ENCODE measurements at regions not wholly inside any gene's neighbourhood (a gene's known extent, or its start where the extent isn't known, plus 50 kb on each side); places are given as distances from the start of the nearest gene placed in this dataset.

GRCh38 chr7:80047856-80048459 is 86.7 kb upstream of the GNAI1 start:
- H3K9me3 Mint-ChIP-seq, result peaks cover 9% of the 10 kb centered on the region
- H3K36me3 Mint-ChIP-seq (ENCODE audit: low read depth), result no peaks in the 10 kb centered on the region
- no peaks in the 10 kb centered on the region for H3K27me3 Mint-ChIP-seq
- POLR2A ChIA-PET, result no interaction called here
- intact Hi-C loops (cut with micrococcal nuclease), result no loop called here
- DNase-seq (no peak), ATAC-seq (no peak)
- H3K4me3 Mint-ChIP-seq, result no peak overlapping the region
- H3K27ac Mint-ChIP-seq, result no peak overlapping the region
- CTCF ChIA-PET, result interaction anchor here (1.0 to 1.2 kb wide), 2 partner anchors 11 to 14 kb away, joined by 3 to 4 read pairs; no protein-coding TSS in a partner anchor
- TF ChIP-seq CTCF (IDR thresholded peaks at IDR 0.05), result peak; percentile 14
- no peaks in the 10 kb centered on the region for H3K4me1 Mint-ChIP-seq (ENCODE audit: low read depth)

DNA sequence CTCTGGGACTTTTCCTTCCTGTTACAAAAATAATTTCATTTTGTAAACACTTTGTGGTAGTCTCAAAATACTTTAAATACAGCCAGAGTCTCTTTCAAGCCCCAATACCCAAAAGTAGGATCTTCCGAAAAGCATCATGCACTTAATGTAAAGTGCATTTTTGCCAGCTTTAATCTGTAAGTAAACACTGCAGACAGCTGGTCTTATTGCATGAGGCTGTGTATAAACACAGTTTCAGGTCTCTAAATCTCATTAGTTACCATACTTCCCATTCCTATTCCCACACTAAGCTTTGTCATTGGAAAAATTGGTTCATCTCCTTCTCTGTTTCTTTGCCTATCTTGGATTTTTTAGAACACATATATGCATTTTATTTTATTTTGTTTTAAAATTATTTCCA is 87.6 kb upstream of the GNAI1 start:
- ATAC-seq (no peak), DNase-seq (no peak)
- H3K4me3 Mint-ChIP-seq, result no peak overlapping the region
- POLR2A ChIA-PET, result no interaction called here
- no peaks in the 10 kb centered on the region for H3K27me3 Mint-ChIP-seq
- intact Hi-C loops (cut with micrococcal nuclease), result no loop called here
- CTCF ChIA-PET, result interaction anchor here (0.6 to 1.4 kb wide), 5 partner anchors 13 to 775 kb away, joined by 3 read pairs; no protein-coding TSS in a partner anchor
- H3K27ac Mint-ChIP-seq, result no peak overlapping the region
- no peaks in the 10 kb centered on the region for H3K36me3 Mint-ChIP-seq (ENCODE audit: low read depth)
- H3K9me3 Mint-ChIP-seq, result peaks cover 9% of the 10 kb centered on the region
- no peaks in the 10 kb centered on the region for H3K4me1 Mint-ChIP-seq (ENCODE audit: low read depth)
- no peak for TF ChIP-seq CTCF (IDR thresholded peaks at IDR 0.05)

DNA sequence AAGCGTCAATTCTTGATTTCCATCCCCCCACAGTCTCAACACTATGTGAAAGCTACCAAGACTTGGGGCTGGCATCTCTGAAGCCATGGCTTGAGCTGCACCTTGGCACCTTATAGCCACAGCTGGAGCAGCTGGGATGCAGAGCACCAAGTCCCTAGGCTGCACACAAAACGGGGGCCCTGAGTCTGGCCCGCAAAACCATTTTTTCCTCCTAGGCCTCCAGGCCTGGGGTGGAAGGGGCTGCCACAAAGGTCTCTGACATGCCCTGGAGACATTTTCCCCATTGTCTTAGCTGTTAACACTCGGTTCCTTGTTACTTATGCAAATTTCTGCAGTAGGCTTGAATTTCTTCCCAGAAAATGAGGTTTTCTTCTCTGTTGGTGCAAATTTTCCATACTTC is 89.8 kb upstream of the GNAI1 start:
- POLR2A ChIA-PET, result no interaction called here
- no peak for TF ChIP-seq CTCF (IDR thresholded peaks at IDR 0.05)
- Mint-ChIP-seq H3K27ac (no peak overlapping the region), H3K36me3 (ENCODE audit: low read depth) (no peaks in the 10 kb centered on the region), H3K27me3 (no peaks in the 10 kb centered on the region), H3K4me3 (no peak overlapping the region), H3K4me1 (ENCODE audit: low read depth) (no peaks in the 10 kb centered on the region), H3K9me3 (peaks cover 9% of the 10 kb centered on the region)
- intact Hi-C loops (cut with micrococcal nuclease), result no loop called here
- DNase-seq (no peak), ATAC-seq (no peak)
- CTCF ChIA-PET, result no interaction called here

- H3K9me3 Mint-ChIP-seq, result peaks cover 9% of the 10 kb centered on the region
- ATAC-seq (no peak), DNase-seq (no peak)
- no peak for TF ChIP-seq CTCF (IDR thresholded peaks at IDR 0.05)
- ChIA-PET CTCF (no interaction called here), POLR2A (no interaction called here)
- H3K27ac Mint-ChIP-seq, result no peak overlapping the region
- no peaks in the 10 kb centered on the region for H3K4me1 Mint-ChIP-seq (ENCODE audit: low read depth)
- no peaks in the 10 kb centered on the region for H3K27me3 Mint-ChIP-seq
- no peak overlapping the region for H3K4me3 Mint-ChIP-seq
- intact Hi-C loops (cut with micrococcal nuclease), result no loop called here
- no peaks in the 10 kb centered on the region for H3K36me3 Mint-ChIP-seq (ENCODE audit: low read depth)
These were observed 93.9 kb upstream of the GNAI1 start for GRCh38 chr7:80040752-80041151.

- intact Hi-C loops (cut with micrococcal nuclease), result no loop called here
- Mint-ChIP-seq H3K27ac (no peak overlapping the region), H3K9me3 (peaks cover 5% of the 10 kb centered on the region), H3K4me1 (ENCODE audit: low read depth) (no peaks in the 10 kb centered on the region), H3K36me3 (ENCODE audit: low read depth) (no peaks in the 10 kb centered on the region), H3K27me3 (no peaks in the 10 kb centered on the region), H3K4me3 (no peak overlapping the region)
- DNase-seq (no peak), ATAC-seq (no peak)
- TF ChIP-seq CTCF (IDR thresholded peaks at IDR 0.05), result no peak
- POLR2A ChIA-PET, result no interaction called here
- CTCF ChIA-PET, result no interaction called here
These were observed 94.3 kb upstream of the GNAI1 start for GRCh38 chr7:80040335-80040734.
